SK-N-SH (cell line): ENCODE measurements at regions not wholly inside any gene's neighbourhood (a gene's known extent, or its start where the extent isn't known, plus 50 kb on each side); places are given as distances from the start of the nearest gene placed in this dataset.

ENCODE experiments used
- CTCF ChIP-seq: fragments of 200-600 bp; sonication (generic); IDR thresholded peaks from 2 replicates; pipeline ENCODE4 v1.6.1; 2017; ENCODE audit warnings: antibody characterized with exemption, mild to moderate bottlenecking, moderate library complexity
- EP300 ChIP-seq, 2 experiments: IDR thresholded peaks; 2 replicates each; pipeline versions ENCODE4 v1.4.0 to v1.6.1; 2012; ENCODE audit warnings: borderline replicate concordance in 1 of 2, low read depth in 1 of 2, low read length in 1 of 2
- FOXM1 ChIP-seq: IDR thresholded peaks from 2 replicates; pipeline ENCODE4 v1.4.0; 2012; ENCODE audit warnings: low read depth, mild to moderate bottlenecking
- REST ChIP-seq: IDR thresholded peaks from 2 replicates; pipeline ENCODE4 v1.6.1; 2012; ENCODE audit warnings: mild to moderate bottlenecking, low read depth, low read length, moderate library complexity
- RFX5 ChIP-seq: IDR thresholded peaks from 2 replicates; pipeline ENCODE4 v1.6.1; 2012; ENCODE audit warnings: mild to moderate bottlenecking, improper control_type of control experiment, low read length
- SIN3A ChIP-seq: IDR thresholded peaks from 2 replicates; pipeline ENCODE4 v1.6.1; 2012; ENCODE audit warnings: low read depth, mild to moderate bottlenecking, low read length, moderate library complexity, borderline replicate concordance
- TEAD4 ChIP-seq: IDR thresholded peaks from 2 replicates; pipeline ENCODE4 v1.4.0; 2012; ENCODE audit warnings: mild to moderate bottlenecking, borderline replicate concordance; ENCODE audit not compliant: insufficient read depth

GRCh38 chr18:34548973-34549294 is 161.2 kb upstream of the DTNA start:
- TF ChIP-seq CTCF (no peak), FOXM1 (no peak), REST (no peak), EP300 (IDR thresholded peaks at IDR 0.05; ENCODE audit: borderline replicate concordance in 1 of 2, low read depth in 1 of 2, low read length in 1 of 2) (no peak), RFX5 (no peak), SIN3A (no peak), TEAD4 (no peak)
